ENCODE measurements at regions not wholly inside any gene's neighbourhood (a gene's known extent, or its start where the extent isn't known, plus 50 kb on each side); places are given as distances from the start of the nearest gene placed in this dataset.

- H3K4me3 ChIP-seq (ENCODE audit: low read depth, low read length), result no peak overlapping the region
- no peaks in the 10 kb centered on the region for H3K27me3 ChIP-seq (ENCODE audit: control insufficient read depth, insufficient read depth, low read length)
- peak; percentile 68 for DNase-seq (ENCODE audit: low read depth)
- no peak for FAIRE-seq
- TF ChIP-seq CTCF (IDR thresholded peaks at IDR 0.05; ENCODE audit: insufficient read depth, low read length, severe bottlenecking), result peak; percentile 48
- H3K36me3 ChIP-seq (ENCODE audit: control insufficient read depth, insufficient read depth, low read length), result no peaks in the 10 kb centered on the region
These were observed 70.8 kb upstream of the ZBTB20 start for GRCh38 chr3:115217678-115218451.

- TF ChIP-seq CTCF (IDR thresholded peaks at IDR 0.05; ENCODE audit: insufficient read depth, low read length, severe bottlenecking), result no peak
- Histone ChIP-seq H3K4me3 (ENCODE audit: low read depth, low read length) (no peak overlapping the region), H3K36me3 (ENCODE audit: control insufficient read depth, insufficient read depth, low read length) (no peaks in the 10 kb centered on the region), H3K27me3 (ENCODE audit: control insufficient read depth, insufficient read depth, low read length) (no peaks in the 10 kb centered on the region)
- DNase-seq (ENCODE audit: low read depth) (no peak), FAIRE-seq (no peak)
These were observed 71.8 kb upstream of the ZBTB20 start for GRCh38 chr3:115218859-115219258.

- H3K27me3 ChIP-seq (ENCODE audit: control insufficient read depth, insufficient read depth, low read length), result no peaks in the 10 kb centered on the region
- DNase-seq (ENCODE audit: low read depth) (no peak), FAIRE-seq (no peak)
- no peaks in the 10 kb centered on the region for H3K36me3 ChIP-seq (ENCODE audit: control insufficient read depth, insufficient read depth, low read length)
- no peak for TF ChIP-seq CTCF (IDR thresholded peaks at IDR 0.05; ENCODE audit: insufficient read depth, low read length, severe bottlenecking)
- no peak overlapping the region for H3K4me3 ChIP-seq (ENCODE audit: low read depth, low read length)
These were observed 77.6 kb upstream of the ZBTB20 start for GRCh38 chr3:115224687-115225086.

DNA sequence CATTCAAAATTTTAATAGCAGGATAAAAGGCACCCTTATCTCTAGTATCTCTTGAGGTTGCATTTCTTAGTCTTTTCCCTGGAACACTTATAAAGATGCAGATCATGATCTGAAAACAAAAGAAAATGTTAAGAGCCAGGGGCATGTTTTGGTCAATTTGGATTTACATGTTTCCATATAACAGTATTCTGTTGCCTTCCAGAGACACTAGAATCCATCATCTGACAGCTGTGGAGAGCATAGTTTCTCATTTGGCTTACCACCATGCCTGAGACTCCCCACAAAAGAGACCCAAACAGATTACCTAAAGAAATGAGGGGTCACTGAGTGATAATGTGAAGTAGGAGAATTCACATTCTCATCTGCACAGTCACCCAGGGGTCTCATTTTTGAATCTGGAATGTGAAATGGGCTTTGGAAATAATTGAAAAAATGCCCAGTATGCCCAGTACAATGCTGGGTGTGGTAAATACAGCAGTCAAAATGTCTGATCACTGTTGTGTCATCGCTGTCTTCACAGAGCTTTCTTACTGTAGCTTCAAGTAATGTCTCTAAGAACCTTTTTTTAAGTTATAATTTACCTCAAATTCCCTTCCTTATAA lies 79.9 kb upstream of the ZBTB20 start:
- DNase-seq (ENCODE audit: low read depth), result no peak
- TF ChIP-seq CTCF (IDR thresholded peaks at IDR 0.05; ENCODE audit: insufficient read depth, low read length, severe bottlenecking), result no peak
- Histone ChIP-seq H3K27me3 (ENCODE audit: control insufficient read depth, insufficient read depth, low read length) (no peaks in the 10 kb centered on the region), H3K36me3 (ENCODE audit: control insufficient read depth, insufficient read depth, low read length) (no peaks in the 10 kb centered on the region), H3K4me3 (ENCODE audit: low read depth, low read length) (no peak overlapping the region)
- no peak for FAIRE-seq

DNA sequence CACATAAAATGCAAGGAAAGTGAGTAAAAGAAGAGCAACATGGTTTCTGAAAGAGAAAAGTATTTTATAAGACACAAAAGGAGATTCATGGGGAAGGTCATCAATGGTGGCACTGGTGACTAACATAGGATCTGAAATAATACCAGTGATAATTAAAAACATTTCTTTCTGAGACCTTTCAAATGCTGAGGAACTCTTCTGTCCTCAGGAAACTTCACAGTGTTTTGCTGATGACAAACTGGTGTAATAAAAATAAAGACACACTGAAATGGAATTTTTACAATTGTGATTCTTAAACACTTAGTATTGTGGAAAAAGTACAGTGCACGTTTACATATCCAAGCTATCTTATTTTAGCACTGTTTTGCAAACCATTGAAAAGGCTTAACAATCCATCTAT lies 80.4 kb upstream of the ZBTB20 start:
- H3K36me3 ChIP-seq (ENCODE audit: control insufficient read depth, insufficient read depth, low read length), result no peaks in the 10 kb centered on the region
- no peak overlapping the region for H3K4me3 ChIP-seq (ENCODE audit: low read depth, low read length)
- H3K27me3 ChIP-seq (ENCODE audit: control insufficient read depth, insufficient read depth, low read length), result no peaks in the 10 kb centered on the region
- FAIRE-seq (no peak), DNase-seq (ENCODE audit: low read depth) (no peak)
- no peak for TF ChIP-seq CTCF (IDR thresholded peaks at IDR 0.05; ENCODE audit: insufficient read depth, low read length, severe bottlenecking)

Data from bronchial epithelial cell (primary cell).